NOMO-1 treated with dmso at 0.1 percent for 144 hours (cell line): ENCODE measurements at regions not wholly inside any gene's neighbourhood (a gene's known extent, or its start where the extent isn't known, plus 50 kb on each side); places are given as distances from the start of the nearest gene placed in this dataset.
A peak's percentile ranks its signal among the peaks of the same experiment; 100 is the strongest.

Source experiments
- DNase-seq: peaks from one replicate; lab custom pipeline; 2025; ENCODE audit not compliant: unreplicated experiment; lab: John Stamatoyannopoulos, UW

GRCh38 chr9:108083796-108084352 lies 594.3 kb upstream of the KLF4 start:
- DNase-seq = peak; percentile 24

- no peak for DNase-seq
Measured at GRCh38 chr9:108083160-108083750, 593.7 kb upstream of the KLF4 start.

DNA sequence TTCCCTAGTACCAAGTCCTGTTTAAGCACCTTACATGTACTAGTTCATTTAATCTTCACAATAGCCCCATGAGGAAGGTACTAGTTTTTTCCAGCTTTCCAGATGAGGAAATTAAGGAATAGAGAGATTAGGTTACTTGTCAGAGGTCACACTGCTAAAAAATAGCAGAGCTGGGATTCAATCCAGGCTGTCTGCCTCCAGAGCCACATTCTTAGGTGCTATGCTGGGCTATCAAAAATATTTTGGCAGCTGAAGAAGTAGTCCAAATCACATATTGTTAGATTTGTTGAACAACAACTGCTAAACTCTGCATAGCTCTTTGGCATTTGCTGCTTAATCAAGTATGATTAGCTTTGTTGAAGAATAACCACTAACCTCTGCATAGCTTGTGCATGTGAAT lies 591.5 kb upstream of the KLF4 start:
- DNase-seq = no peak

GRCh38 chr9:108080285-108080684 lies 590.7 kb upstream of the KLF4 start:
- no peak for DNase-seq

DNA sequence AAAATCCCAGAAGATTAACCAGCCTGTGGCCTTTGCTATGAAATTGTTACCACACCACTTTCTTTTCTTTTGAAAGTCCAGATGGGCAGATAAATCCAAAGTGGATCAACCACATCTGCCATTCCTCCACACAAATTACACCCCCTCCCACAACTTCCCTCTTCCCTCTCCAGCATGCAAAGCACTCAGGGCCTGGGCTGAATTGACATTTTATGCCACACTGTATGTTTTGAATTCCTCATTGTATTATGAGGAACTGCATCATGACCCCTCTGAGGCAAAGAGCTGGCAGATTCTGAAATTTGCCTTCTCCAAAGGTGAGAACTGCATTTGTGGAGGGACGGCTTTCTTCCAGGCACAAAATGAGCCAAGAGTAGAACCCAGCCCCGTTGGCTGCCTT lies 589.2 kb upstream of the KLF4 start:
- DNase-seq = no peak

DNA sequence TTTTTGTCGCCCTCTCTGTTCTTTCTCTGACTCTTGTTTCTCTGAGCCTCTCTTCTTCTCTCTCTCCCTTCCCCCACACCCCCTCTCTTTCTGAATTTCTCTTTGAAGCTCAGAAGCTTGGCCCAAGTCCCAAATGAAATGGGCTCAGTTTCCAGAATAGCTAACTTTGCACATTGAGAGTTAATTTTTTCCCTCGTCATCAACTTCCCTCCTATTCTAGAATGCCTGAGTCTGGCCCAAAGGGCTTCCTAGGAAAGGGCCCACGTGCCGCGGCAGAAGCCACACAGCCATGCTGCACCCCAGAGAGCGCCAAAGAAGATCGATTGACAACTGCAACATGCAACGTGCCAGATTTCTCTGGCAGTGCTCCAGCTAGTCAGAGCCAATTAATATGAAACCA lies 588.8 kb upstream of the KLF4 start:
- DNase-seq = no peak

GRCh38 chr9:108077556-108077955 lies 588.0 kb upstream of the KLF4 start:
- DNase-seq = no peak

DNA sequence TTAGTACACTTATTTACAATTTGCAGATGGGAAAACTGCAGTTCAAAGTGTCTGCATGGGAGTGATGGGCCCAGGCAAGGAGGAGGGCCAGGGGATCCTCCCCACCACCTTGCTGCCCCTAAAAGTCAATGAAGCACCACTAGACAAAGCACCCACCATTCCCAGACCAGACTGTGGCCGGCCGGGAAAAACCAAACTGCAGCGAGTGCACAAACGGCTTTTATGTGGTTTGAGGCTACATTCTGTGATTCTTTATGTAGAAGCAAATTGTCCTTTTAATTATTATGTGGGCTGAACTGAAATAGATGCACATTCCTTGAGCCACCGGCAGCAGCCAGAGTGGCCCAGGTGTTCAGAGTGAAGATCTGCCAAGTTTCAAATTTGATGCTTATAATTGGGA lies 585.3 kb upstream of the KLF4 start:
- no peak for DNase-seq

DNA sequence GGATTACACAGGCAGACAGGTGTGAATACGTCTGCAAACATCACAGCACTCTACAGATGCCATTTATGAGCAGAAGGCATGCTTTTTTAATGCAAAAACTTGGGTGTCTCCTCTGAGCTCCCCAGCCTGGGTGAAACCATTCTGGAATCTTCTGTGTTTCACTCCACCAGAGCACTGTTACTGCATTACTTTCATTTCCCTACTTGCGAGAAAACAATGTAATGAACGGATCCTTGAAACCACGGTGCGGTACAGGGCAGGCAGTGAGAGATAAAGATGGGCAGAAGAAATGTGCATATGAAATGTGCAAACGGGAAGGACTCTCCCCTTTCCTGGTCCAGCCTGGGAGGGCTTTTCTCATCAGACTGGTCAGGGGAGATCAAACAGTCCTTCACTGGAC lies 584.3 kb upstream of the KLF4 start:
- peak; percentile 72 for DNase-seq

DNA sequence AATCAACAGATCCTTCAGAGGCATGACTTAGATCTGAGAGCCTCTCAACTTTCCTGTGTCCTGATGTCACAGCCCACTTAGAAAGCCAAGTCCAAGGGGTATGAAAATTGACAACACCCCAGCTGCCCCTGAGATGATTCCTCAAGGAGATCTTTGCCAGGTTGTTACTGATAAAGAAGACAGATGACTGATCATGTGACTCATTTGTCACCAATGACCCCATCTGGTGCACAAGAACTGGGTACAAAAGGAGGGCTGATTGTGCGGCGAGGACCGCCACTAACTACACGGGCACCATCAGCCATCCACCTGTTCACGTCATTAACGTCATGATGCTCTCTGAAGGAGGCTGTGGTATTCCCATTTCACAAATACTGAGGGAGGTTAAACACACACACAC lies 583.2 kb upstream of the KLF4 start:
- no peak for DNase-seq

GRCh38 chr9:108070861-108071260 lies 581.3 kb upstream of the KLF4 start:
- DNase-seq = no peak

- no peak for DNase-seq
Measured at GRCh38 chr9:108069991-108070390, 580.4 kb upstream of the KLF4 start.

GRCh38 chr9:108062680-108063079 lies 573.1 kb upstream of the KLF4 start:
- DNase-seq = no peak

DNA sequence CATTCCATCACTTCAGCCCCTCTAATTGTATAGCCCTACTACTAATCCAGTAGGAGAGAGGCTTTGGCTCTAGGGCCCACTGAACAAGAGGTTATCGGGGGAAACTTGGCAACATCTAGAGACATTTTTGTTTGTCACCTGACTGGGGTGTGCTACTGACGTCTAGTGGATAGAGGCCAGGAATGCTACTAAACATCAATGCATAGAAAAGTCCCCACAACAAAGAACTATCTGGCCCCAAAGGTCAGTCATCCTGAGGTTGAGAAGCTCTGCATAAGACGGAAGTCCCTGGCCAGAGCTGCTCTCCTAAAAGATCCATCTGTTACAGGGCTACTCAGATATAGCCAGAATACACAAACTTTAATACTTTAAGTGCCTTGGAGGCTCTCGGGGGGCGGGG lies 570.6 kb upstream of the KLF4 start:
- DNase-seq = no peak

GRCh38 chr9:108058135-108058814 lies 568.7 kb upstream of the KLF4 start:
- no peak for DNase-seq

DNA sequence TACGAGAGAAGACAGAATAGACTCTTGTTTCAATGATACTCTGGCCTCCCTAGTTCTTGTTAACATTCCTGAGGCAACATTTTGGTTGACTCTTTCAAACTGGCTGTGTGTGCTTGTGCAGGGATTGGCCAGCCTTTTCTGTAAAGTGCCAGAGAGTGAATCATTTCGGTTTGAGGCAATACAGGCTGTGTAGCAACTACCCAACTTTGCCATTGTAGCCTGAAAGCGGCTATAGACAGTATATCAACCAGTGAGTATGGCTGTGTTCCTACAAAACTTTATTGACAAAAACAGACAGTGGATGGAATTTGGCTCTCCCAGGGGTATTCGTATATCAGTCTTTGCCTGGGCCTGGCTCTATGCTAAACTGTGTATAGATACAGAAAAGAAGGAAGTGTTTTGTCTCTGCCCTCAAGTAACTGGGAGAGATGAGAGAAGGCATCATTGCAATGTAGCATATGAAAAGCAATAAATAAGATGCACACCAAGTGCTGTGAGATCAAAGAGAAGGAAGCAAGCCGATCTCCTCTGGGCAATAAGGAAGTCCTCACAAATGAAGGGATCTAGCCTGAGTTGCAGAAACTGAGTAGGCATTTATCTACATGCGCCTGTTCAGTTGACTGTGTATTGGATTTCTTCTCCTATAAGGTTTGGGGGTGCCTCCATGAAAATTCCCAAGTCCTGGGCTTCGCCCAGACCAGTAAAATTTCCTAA lies 568.0 kb upstream of the KLF4 start:
- peak; percentile 55 for DNase-seq

GRCh38 chr9:108056805-108057386 lies 567.3 kb upstream of the KLF4 start:
- no peak for DNase-seq

DNA sequence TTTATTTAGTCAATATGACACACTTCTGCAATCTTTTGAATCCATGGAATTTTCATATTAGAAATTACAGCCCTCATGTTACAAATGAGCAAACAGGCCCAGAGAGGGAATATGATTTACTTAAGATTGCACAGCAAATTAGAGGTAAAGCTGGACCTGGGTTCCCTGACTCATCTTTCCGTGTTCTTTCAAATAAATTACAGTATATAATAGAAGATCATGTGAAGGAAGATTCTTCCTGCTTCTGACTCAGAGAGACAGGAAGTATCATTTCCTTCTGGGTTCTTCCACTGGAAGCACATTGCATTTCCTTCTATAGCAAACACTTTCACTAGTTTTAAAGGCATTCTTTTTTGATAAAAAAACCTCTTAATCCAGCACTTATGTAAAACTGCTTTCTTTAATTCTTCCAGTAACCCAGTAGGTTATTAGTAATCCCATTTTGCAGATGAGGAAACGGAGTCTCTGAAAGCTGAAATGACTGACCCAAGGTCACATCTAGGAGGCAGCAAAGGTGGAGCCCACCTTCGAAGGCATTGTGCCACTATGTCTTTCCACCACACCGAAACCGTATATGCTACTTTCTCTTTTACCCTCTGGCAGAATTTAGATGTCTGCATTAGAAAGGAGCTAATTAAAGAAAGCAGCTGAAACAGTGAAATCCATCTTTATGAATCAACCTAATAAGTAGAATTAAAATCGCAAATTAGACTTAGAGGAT lies 566.7 kb upstream of the KLF4 start:
- DNase-seq = no peak

DNA sequence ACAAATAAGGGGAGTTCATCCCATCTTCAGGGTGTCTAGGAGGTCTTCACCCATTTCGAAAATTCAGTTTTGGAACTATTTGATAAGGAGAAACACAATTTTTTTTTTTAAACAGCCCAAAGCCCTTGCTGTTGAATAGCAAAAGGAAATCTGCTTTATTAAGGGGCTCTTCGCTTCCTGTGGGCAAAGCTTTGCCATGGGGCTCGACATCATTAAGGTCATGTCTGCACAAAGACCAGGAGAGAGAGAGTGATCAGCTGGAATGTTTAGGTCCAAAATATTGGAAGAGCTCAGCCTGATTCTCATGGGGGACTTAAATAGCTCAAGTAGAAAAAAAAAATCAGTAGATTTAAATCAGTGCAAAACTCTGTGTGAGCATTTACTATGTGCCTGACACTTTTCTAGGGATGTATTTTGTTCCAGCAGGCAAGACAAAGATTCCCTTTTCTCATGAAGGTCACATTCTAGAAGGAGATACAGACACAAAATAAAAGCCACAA lies 564.6 kb upstream of the KLF4 start:
- no peak for DNase-seq

GRCh38 chr9:108053555-108054061 lies 564.0 kb upstream of the KLF4 start:
- no peak for DNase-seq
